ENCODE measurements at regions not wholly inside any gene's neighbourhood (a gene's known extent, or its start where the extent isn't known, plus 50 kb on each side); places are given as distances from the start of the nearest gene placed in this dataset.

- no peak for DNase-seq (ENCODE audit: low read depth in 2 of 3, low spot score in 1 of 3)
These were observed 600.9 kb upstream of the MKI67 start for GRCh38 chr10:128727114-128727513.

- no peak for DNase-seq (ENCODE audit: low read depth in 2 of 3, low spot score in 1 of 3)
These were observed 603.7 kb upstream of the MKI67 start for GRCh38 chr10:128729910-128730420.

GRCh38 chr10:128730922-128731321, 604.7 kb upstream of the MKI67 start:
- no peak for DNase-seq (ENCODE audit: low read depth in 2 of 3, low spot score in 1 of 3)

- DNase-seq (ENCODE audit: low read depth in 2 of 3, low spot score in 1 of 3), result no peak
These were observed 607.9 kb upstream of the MKI67 start for GRCh38 chr10:128734161-128734560.

- no peak for DNase-seq (ENCODE audit: low read depth in 2 of 3, low spot score in 1 of 3)
These were observed 608.5 kb upstream of the MKI67 start for GRCh38 chr10:128734734-128735133.

GRCh38 chr10:128735996-128736395, 609.8 kb upstream of the MKI67 start:
- DNase-seq (ENCODE audit: low read depth in 2 of 3, low spot score in 1 of 3), result no peak

- no peak for DNase-seq (ENCODE audit: low read depth in 2 of 3, low spot score in 1 of 3)
These were observed 612.2 kb upstream of the MKI67 start for GRCh38 chr10:128738386-128738915.

GRCh38 chr10:128739930-128740329, 613.7 kb upstream of the MKI67 start:
- no peak for DNase-seq (ENCODE audit: low read depth in 2 of 3, low spot score in 1 of 3)

- DNase-seq (ENCODE audit: low read depth in 2 of 3, low spot score in 1 of 3), result no peak
These were observed 615.0 kb upstream of the MKI67 start for GRCh38 chr10:128741180-128741579.

GRCh38 chr10:128741680-128742079, 615.5 kb upstream of the MKI67 start:
- no peak for DNase-seq (ENCODE audit: low read depth in 2 of 3, low spot score in 1 of 3)

- DNase-seq (ENCODE audit: low read depth in 2 of 3, low spot score in 1 of 3), result no peak
These were observed 617.9 kb upstream of the MKI67 start for GRCh38 chr10:128744092-128744491.

- no peak for DNase-seq (ENCODE audit: low read depth in 2 of 3, low spot score in 1 of 3)
These were observed 618.6 kb upstream of the MKI67 start for GRCh38 chr10:128744811-128745305.

- no peak for DNase-seq (ENCODE audit: low read depth in 2 of 3, low spot score in 1 of 3)
These were observed 621.5 kb upstream of the MKI67 start for GRCh38 chr10:128747582-128748346.

- DNase-seq (ENCODE audit: low read depth in 2 of 3, low spot score in 1 of 3), result no peak
These were observed 625.1 kb upstream of the MKI67 start for GRCh38 chr10:128751284-128751683.

GRCh38 chr10:128751851-128752250, 625.6 kb upstream of the MKI67 start:
- no peak for DNase-seq (ENCODE audit: low read depth in 2 of 3, low spot score in 1 of 3)

GRCh38 chr10:128759174-128759573, 633.0 kb upstream of the MKI67 start:
- DNase-seq (ENCODE audit: low read depth in 2 of 3, low spot score in 1 of 3), result no peak

- no peak for DNase-seq (ENCODE audit: low read depth in 2 of 3, low spot score in 1 of 3)
These were observed 637.4 kb upstream of the MKI67 start for GRCh38 chr10:128763588-128763987.

- no peak for DNase-seq (ENCODE audit: low read depth in 2 of 3, low spot score in 1 of 3)
These were observed 638.0 kb upstream of the MKI67 start for GRCh38 chr10:128764190-128764589.

GRCh38 chr10:128766915-128767314, 640.7 kb upstream of the MKI67 start:
- no peak for DNase-seq (ENCODE audit: low read depth in 2 of 3, low spot score in 1 of 3)

- no peak for DNase-seq (ENCODE audit: low read depth in 2 of 3, low spot score in 1 of 3)
These were observed 648.8 kb upstream of the MKI67 start for GRCh38 chr10:128774979-128775378.

GRCh38 chr10:128775743-128776142, 649.5 kb upstream of the MKI67 start:
- DNase-seq (ENCODE audit: low read depth in 2 of 3, low spot score in 1 of 3), result no peak

- no peak for DNase-seq (ENCODE audit: low read depth in 2 of 3, low spot score in 1 of 3)
These were observed 650.5 kb upstream of the MKI67 start for GRCh38 chr10:128776673-128777252.
